Skin of body (tissue), 1 donor: ENCODE measurements at regions not wholly inside any gene's neighbourhood (a gene's known extent, or its start where the extent isn't known, plus 50 kb on each side); places are given as distances from the start of the nearest gene placed in this dataset.

ENCODE experiments used
- DNase-seq: peaks from one replicate; lab custom pipeline; 2025; lab: John Stamatoyannopoulos, UW

GRCh38 chr3:156760333-156760732 lies 65.8 kb upstream of the LEKR1 start:
- DNase-seq = no peak

DNA sequence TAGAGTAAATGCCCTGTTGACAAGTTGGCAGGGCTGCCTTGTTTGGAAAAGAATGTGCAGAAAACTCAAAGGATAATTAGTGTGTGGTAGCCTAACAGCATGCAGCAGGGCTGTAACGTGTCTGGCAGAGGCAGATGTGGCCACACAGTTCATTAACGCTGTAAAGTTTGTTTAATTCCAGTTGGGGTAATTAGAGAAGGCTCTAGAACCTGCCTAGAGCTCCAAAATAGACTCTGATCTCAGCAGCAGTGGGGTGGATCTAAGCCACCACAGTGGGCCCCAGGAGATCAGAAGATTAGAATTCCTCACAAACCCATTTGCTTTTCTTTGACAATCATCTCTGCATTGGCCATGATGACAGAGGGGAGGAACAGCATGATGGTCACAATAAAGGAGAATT lies 65.1 kb upstream of the LEKR1 start:
- DNase-seq = peak; percentile 12

- peak; percentile 23 for DNase-seq
Measured at GRCh38 chr3:156761713-156762451, 64.3 kb upstream of the LEKR1 start.

- peak; percentile 95 for DNase-seq
Measured at GRCh38 chr3:156762631-156763185, 63.4 kb upstream of the LEKR1 start.

- DNase-seq = no peak
Measured at GRCh38 chr3:156763386-156763785, 62.8 kb upstream of the LEKR1 start.

- DNase-seq = peak; percentile 80
Measured at GRCh38 chr3:156763931-156764720, 62.0 kb upstream of the LEKR1 start.

- DNase-seq = no peak
Measured at GRCh38 chr3:156764751-156765150, 61.4 kb upstream of the LEKR1 start.

DNA sequence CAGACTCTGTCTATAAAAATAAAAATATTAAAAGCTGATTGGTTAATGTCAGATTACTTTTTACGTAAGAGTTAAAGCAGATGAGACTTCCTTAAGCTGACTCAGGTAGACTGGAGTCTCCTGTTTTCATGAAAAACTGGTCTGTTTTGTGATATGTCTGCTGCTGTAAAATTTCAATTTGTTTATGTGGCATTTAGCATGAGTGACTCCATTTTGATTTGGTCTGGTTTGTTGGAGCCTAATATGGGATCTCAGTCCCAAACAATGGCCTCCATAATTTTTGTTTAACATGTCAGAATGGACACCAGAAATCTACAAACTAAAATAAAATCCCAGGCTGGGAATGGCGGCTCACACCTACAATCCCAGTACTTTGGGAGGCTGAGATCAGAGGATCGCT lies 57.8 kb upstream of the LEKR1 start:
- no peak for DNase-seq

GRCh38 chr3:156769721-156770654 lies 56.2 kb upstream of the LEKR1 start:
- DNase-seq = no peak

DNA sequence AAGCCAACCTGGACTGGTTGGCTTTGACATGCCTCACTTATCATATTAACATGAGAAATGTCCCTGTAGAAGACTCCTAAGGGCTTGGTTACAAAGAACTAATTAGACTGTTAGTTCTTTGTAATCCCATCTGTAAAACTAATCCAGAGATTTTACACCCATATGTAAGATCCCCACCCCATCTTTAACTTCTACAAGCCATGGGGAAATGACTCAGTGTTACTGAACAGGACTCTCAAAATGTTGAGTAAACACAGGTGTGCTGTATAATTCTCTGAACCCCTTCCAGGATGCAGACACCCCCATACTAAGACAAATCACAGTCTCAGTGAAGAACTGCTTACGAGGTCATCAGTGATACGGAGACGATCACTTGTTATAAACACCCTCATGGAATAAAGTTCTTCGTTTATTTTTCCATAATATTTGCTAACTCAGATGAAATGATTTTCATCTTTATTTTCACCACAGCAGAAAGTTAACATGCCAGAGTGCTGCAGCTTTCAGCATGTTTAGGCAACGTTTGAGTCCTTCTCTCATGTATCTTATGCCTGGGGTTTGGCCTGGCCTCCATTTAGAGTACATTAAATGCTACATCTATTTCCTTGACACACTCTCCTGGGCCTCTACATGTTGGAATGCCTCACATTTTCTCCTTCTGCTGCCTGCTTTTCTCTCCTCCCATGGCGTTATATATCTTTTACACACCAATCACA lies 55.3 kb upstream of the LEKR1 start:
- DNase-seq = no peak

GRCh38 chr3:156772588-156773206 lies 53.5 kb upstream of the LEKR1 start:
- DNase-seq = no peak

GRCh38 chr3:156776031-156776430 lies 50.1 kb upstream of the LEKR1 start:
- no peak for DNase-seq
